ENCODE measurements at regions not wholly inside any gene's neighbourhood (a gene's known extent, or its start where the extent isn't known, plus 50 kb on each side); places are given as distances from the start of the nearest gene placed in this dataset.

DNA sequence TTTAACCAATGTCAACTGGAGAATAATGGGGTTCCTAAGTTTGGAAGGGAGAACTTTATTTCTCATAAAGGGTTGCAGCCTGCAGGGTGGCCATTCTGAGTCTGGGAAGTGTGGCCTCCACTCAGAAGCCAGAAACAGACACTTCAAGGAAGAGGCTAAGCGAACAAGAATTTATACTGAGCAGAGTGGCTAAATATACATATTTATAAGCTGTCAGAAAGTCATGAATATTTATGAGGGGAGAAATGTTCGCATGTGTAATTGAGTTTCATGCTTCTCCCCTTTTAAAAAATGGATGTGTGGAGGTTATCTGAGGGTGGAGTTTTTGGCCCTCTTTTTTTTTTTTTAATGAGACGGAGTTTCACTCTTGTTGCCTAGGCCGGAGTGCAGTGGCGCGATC is 78.1 kb upstream of the PLAC8 start:
- TF ChIP-seq CTCF (IDR thresholded peaks at IDR 0.05; ENCODE audit: insufficient read depth, low read length, poor library complexity, severe bottlenecking) = no peak
- no peak for TF ChIP-seq EZH2phosphoT487 (conservative IDR thresholded peaks at IDR 0.05; ENCODE audit: low read length)

Measured in SU-DHL-6 (cell line).